Ammon's horn (tissue), 1 donor: ENCODE measurements at regions not wholly inside any gene's neighbourhood (a gene's known extent, or its start where the extent isn't known, plus 50 kb on each side); places are given as distances from the start of the nearest gene placed in this dataset.
A peak's percentile ranks its signal among the peaks of the same experiment; 100 is the strongest.
"Not testable (repeated sequence)": the region's sequence is repeated elsewhere in the genome, so short reads cannot be mapped to it uniquely, and the experiment has no call there.

Source experiments
- DNase-seq: peaks from one replicate; pipeline ENCODE4 v3.0.0-alpha.2; 2016; ENCODE audit warnings: low spot score

- DNase-seq: no peak
These were observed 809.9 kb upstream of the RGS18 start for GRCh38 chr1:191348328-191348727.

- DNase-seq: no peak
These were observed 807.3 kb upstream of the RGS18 start for GRCh38 chr1:191350938-191351337.

- DNase-seq: no peak
These were observed 799.5 kb upstream of the RGS18 start for GRCh38 chr1:191358724-191359123.

- DNase-seq: no peak
These were observed 791.6 kb upstream of the RGS18 start for GRCh38 chr1:191366686-191367085.

- no peak for DNase-seq
These were observed 789.2 kb upstream of the RGS18 start for GRCh38 chr1:191368891-191369654.

GRCh38 chr1:191371626-191372025 lies 786.6 kb upstream of the RGS18 start:
- no peak for DNase-seq

- no peak for DNase-seq
These were observed 770.0 kb upstream of the RGS18 start for GRCh38 chr1:191388283-191388682.

- DNase-seq: no peak
These were observed 761.6 kb upstream of the RGS18 start for GRCh38 chr1:191396622-191397021.

- DNase-seq: no peak
These were observed 759.7 kb upstream of the RGS18 start for GRCh38 chr1:191398551-191398950.

- peak; percentile 3 for DNase-seq
These were observed 752.8 kb upstream of the RGS18 start for GRCh38 chr1:191405417-191405816.

GRCh38 chr1:191414981-191415640 lies 743.2 kb upstream of the RGS18 start:
- no peak for DNase-seq

- no peak for DNase-seq
These were observed 738.4 kb upstream of the RGS18 start for GRCh38 chr1:191419842-191420241.

GRCh38 chr1:191427593-191427992 lies 730.7 kb upstream of the RGS18 start:
- no peak for DNase-seq

GRCh38 chr1:191432817-191433216 lies 725.4 kb upstream of the RGS18 start:
- DNase-seq: no peak

GRCh38 chr1:191438979-191439378 lies 719.3 kb upstream of the RGS18 start:
- DNase-seq: no peak

- not testable (repeated sequence) for DNase-seq
These were observed 710.0 kb upstream of the RGS18 start for GRCh38 chr1:191448279-191448678.

GRCh38 chr1:191452586-191452985 lies 705.7 kb upstream of the RGS18 start:
- DNase-seq: no peak

- DNase-seq: no peak
These were observed 704.8 kb upstream of the RGS18 start for GRCh38 chr1:191453487-191453886.

GRCh38 chr1:191457889-191458288 lies 700.4 kb upstream of the RGS18 start:
- no peak for DNase-seq

- no peak for DNase-seq
These were observed 698.0 kb upstream of the RGS18 start for GRCh38 chr1:191460234-191460633.

GRCh38 chr1:191483988-191484387 lies 674.3 kb upstream of the RGS18 start:
- DNase-seq: no peak

GRCh38 chr1:191490303-191490702 lies 668.0 kb upstream of the RGS18 start:
- no peak for DNase-seq

- no peak for DNase-seq
These were observed 663.2 kb upstream of the RGS18 start for GRCh38 chr1:191495040-191495439.

- no peak for DNase-seq
These were observed 659.9 kb upstream of the RGS18 start for GRCh38 chr1:191498318-191498717.
